GM19238 (cell line): ENCODE measurements at regions not wholly inside any gene's neighbourhood (a gene's known extent, or its start where the extent isn't known, plus 50 kb on each side); places are given as distances from the start of the nearest gene placed in this dataset.

Experiments
- DNase-seq: peaks from one replicate; pipeline ENCODE4 v3.0.0; 2011; ENCODE audit warnings: low spot score; ENCODE audit not compliant: insufficient read length

- DNase-seq = no peak
Observed at GRCh38 chr9:78858266-78858665, 561.3 kb downstream of the PSAT1 start.

DNA sequence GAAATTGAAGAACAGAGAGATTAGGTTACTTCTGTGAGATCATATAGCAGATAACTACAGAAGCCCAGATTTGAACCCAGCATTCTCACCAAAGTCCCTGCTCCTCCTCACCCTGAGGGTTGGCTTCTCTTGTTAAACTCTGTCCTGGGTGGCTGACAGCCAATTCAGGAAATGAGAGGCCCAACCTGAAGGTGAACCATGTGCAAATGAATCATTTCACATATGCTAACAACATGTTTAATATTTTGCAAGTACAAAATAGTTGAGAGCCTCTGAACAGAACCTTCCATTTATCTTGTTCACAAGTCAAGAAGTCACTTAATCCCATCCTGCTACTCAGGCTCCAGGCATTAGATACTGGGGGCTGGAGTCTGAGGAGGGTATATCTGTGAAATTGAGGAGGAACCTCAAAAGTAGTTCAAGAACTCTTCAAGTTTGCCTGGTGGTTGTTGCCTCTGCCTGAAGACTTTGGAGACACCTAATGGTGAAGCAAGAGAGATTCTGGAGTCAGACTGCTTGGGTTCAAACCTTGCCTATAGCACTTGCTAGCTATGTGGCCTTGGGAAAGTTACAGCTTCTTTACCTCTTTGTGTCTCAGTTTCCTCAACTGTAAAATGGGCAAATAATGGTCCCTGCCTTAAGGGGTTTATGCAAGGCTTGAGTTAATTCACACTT is 564.0 kb downstream of the PSAT1 start:
- DNase-seq = no peak

GRCh38 chr9:78863531-78863930 is 566.6 kb downstream of the PSAT1 start:
- no peak for DNase-seq

DNA sequence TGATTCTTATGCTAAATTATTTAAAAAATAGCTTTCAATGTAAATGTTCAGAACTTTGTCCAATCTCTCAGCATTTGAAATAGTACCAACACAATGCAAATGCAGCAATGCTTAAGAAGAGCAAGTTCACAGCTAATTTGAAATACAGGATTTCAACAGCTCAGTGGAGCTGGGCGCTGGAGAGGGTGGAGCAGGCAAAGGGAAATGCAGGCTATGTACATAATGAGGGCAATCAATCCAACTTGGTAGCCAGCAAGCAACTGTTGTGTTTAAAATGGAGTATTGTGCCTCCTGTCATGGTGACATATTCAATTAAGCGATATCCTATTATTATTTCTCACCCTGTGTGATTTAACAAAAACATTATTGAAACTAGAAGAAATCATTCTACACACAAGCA is 568.8 kb downstream of the PSAT1 start:
- DNase-seq = no peak

DNA sequence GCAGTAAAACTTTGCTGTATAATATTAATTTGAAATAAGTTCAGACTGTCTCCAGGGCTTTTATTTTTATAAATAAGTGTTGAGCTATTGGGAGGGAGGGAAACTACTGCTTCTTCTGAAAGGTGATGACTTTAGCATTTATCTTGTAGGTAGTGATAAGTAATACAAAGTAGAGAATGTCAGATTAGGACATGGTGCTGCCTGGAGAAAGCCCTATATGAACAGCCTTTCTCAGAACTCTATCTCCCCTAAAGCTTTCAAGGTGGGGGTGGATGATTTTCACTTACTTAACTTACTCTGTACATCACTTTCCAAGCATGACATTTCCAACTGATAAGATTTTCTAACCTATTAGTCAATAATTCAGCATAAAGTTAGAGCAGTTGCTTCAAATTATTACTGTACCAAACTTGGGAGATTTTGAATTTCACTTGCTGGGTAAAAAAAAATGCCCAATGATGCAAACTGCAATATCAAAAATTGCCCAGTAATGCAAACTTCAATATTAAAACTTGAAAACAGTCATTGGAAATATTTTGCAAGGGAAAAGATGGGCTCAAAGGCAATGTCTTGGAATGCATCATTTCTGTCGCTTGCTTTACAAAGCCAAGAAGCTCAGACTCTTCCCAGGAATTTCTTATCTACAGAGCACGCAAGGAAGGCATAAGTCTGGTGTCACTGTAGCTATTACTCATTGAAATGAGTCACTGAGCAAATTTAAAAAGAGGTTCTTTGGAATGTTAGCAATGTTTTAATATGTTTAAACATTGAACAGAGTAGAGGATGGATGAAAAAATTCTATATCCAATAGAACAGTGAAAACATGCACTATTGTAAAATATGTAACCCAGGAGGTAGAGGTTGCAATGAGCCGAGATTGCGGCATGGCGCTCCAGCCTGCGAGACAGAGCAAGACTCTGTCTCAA is 569.5 kb downstream of the PSAT1 start:
- DNase-seq = no peak

GRCh38 chr9:78871086-78871451 is 574.1 kb downstream of the PSAT1 start:
- DNase-seq = no peak

DNA sequence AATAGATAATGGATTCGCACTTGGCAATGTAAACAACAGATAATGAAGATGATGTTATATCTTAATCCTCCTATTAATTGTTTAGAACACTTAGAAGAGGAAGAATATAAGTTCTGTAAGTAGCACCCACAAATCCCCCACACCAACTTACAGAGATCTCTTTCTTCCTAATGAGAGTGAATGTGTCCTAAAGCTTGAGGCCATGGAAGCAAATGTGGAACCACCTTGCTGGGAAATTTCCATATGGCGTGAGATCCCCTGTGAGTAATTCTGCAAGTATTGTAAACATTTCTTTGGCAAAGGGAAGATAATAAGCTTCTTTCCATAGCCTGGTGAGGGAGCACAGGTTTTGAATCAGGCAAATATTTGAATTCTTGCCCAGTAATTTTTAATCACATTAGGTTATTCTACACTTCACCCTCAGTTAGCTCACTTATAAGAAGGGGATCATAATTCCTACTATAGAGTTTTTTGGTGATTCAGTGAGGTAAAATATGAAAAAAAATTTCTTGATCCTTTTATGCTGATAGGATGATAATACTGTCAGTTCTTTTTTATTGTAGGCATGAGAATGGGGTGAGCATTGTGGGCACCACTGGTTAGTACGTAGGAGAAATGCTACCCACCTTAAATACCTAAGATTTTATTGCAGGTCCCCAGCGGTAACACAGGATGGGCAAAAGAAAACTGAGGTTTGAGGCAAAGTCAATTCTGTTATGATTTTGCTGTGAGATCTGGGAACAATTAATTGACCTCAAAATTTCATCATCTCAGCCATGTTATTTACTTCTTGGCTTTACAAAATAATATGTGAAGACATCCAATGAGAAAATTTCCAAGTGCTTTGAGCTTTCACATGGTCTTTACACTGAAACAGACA is 574.8 kb downstream of the PSAT1 start:
- DNase-seq = no peak

DNA sequence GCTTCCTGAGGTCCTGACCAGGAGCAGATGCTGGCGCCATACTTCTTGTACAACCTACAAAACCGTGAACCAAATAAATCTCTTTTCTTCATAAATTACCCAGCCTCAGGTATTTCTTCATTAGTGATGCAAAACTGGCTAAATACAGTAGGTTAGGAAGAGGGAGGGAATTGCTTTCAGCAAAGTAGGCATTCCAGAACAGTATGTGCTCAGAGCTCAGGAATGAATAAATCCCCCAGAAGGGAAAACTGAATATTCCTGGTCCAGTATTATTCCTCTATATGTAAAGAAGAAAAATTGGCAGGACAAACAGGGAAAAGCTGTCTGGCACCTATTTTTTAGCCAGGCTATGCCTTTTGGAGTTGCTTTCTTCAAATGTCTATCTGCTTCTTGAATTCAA is 577.1 kb downstream of the PSAT1 start:
- DNase-seq = no peak

- no peak for DNase-seq
Observed at GRCh38 chr9:78879324-78880100, 582.6 kb downstream of the PSAT1 start.

DNA sequence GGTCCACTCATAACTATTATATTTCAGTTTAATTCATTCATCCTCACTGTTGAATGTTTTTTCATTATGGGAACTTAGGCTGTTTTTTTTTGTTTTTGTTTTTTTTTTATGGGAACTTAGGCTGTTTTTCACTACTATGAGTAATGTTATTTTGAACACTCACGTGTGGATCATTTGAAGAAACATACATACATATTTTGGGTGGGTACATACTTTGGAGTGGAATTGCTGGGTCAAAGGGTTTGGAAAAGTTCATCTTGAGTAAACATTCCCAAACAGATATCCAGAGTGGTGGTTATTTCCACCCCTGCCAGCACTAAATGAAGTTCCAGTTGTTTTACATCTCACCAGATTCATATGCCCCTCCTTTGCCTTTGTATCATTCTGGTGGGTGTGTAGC is 584.4 kb downstream of the PSAT1 start:
- no peak for DNase-seq

- no peak for DNase-seq
Observed at GRCh38 chr9:78882481-78882880, 585.6 kb downstream of the PSAT1 start.

DNA sequence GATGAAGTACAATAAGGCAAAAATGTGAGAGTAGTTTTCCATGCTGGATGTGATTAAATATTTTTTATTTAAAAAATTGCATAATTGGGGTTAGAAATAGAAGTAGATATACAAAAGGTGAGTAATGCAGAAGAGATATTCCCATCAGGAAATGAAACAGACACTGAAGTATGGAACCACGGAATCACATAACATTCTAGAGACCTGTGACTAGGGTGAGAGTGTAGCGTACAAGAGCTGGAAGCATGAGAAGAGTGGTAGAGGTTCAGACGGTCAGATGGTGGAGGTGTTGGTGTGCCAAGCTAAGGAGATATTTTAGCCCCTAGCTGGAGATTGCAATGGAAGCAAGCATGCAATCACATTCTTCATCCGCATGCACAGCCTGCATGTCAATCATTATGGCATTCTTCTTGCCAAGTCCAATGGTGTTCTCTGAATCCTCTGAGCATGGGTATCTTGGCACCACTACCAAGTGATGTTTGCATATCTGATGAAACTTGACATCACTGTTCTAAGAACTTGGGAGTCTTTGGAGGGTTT is 587.8 kb downstream of the PSAT1 start:
- DNase-seq = no peak

DNA sequence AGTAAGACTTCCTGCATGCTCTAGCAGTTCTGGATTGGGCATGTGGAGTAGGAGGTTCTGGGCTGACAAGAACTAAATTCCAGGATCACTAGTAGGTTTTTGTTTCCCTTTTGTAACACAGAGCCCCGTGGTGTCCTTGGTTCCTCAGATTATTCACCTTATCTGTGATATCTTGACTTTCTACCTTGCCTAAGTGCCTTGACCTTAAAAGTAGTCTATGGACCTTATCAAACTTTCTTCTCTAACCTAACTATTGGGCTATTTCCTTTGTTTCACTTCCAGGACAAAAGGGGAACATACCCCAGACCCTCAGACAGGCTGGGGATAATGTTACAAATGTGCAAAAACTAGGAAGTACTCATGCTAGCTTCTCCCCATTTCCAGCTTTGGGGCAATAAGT is 595.3 kb downstream of the PSAT1 start:
- no peak for DNase-seq

DNA sequence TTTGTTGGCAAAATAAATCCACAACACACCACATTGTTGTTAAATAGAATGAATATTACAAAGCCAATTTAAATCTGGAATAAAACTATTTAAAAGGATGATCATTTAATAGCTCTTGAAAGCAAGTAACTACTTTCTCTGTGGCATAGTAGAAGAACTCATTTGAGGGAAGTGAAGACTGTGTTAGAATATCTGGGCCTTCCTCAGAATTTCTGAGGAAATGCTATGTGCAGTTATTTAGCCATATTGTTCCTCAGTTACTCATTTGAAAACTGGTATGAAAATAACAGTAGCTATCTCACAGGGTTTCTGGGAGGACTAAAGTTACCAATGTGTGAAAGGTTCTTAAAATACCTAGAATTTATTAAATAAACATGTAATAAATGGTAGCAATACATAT is 595.8 kb downstream of the PSAT1 start:
- no peak for DNase-seq

- DNase-seq = no peak
Observed at GRCh38 chr9:78893774-78894401, 597.0 kb downstream of the PSAT1 start.

DNA sequence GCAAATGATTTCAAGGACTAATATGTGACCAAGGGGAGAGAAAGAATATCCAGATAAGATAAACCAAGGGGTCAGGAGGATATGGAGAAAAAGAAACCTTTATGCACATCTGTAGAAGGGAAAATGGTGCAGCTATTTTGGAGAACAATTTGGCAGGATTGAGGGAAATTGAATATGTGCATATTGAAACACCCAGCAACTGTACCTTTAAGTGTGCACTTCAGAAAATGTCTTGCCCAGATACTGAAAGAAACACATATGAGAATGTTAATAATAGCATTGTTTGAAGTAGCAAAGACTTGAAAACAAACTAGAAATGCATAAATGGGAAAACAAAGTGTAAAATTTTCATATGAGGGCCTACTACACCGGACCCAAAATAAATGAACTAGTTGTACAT is 599.6 kb downstream of the PSAT1 start:
- DNase-seq = no peak

GRCh38 chr9:78898234-78898633 is 601.3 kb downstream of the PSAT1 start:
- no peak for DNase-seq

GRCh38 chr9:78899006-78899405 is 602.1 kb downstream of the PSAT1 start:
- no peak for DNase-seq

GRCh38 chr9:78900500-78900899 is 603.6 kb downstream of the PSAT1 start:
- no peak for DNase-seq

- DNase-seq = no peak
Observed at GRCh38 chr9:78902051-78902450, 605.1 kb downstream of the PSAT1 start.
